GM19238 (cell line): ENCODE measurements at regions not wholly inside any gene's neighbourhood (a gene's known extent, or its start where the extent isn't known, plus 50 kb on each side); places are given as distances from the start of the nearest gene placed in this dataset.
A peak's percentile ranks its signal among the peaks of the same experiment; 100 is the strongest.
"Not testable (repeated sequence)": the region's sequence is repeated elsewhere in the genome, so short reads cannot be mapped to it uniquely, and the experiment has no call there.

Source experiments
- DNase-seq: peaks from one replicate; pipeline ENCODE4 v3.0.0; 2011; ENCODE audit warnings: low spot score; ENCODE audit not compliant: insufficient read length

- not testable (repeated sequence) for DNase-seq
These were observed 874.7 kb downstream of the PLA2G4A start for GRCh38 chr1:187703138-187704130.

GRCh38 chr1:187714470-187714869 is 885.7 kb downstream of the PLA2G4A start:
- no peak for DNase-seq

- no peak for DNase-seq
These were observed 886.7 kb downstream of the PLA2G4A start for GRCh38 chr1:187715483-187715882.

- no peak for DNase-seq
These were observed 887.4 kb downstream of the PLA2G4A start for GRCh38 chr1:187716160-187716559.

GRCh38 chr1:187718527-187718926 is 889.8 kb downstream of the PLA2G4A start:
- DNase-seq: no peak

- no peak for DNase-seq
These were observed 892.5 kb downstream of the PLA2G4A start for GRCh38 chr1:187721216-187721615.

- no peak for DNase-seq
These were observed 896.5 kb downstream of the PLA2G4A start for GRCh38 chr1:187725216-187725615.

- DNase-seq: no peak
These were observed 904.5 kb downstream of the PLA2G4A start for GRCh38 chr1:187733232-187733631.

GRCh38 chr1:187734427-187734826 is 905.7 kb downstream of the PLA2G4A start:
- no peak for DNase-seq

- peak; percentile 0 for DNase-seq
These were observed 915.9 kb downstream of the PLA2G4A start for GRCh38 chr1:187744665-187745064.

GRCh38 chr1:187755536-187755935 is 926.8 kb downstream of the PLA2G4A start:
- DNase-seq: no peak

GRCh38 chr1:187756684-187757083 is 927.9 kb downstream of the PLA2G4A start:
- DNase-seq: not testable (repeated sequence)

GRCh38 chr1:187759825-187760333 is 931.1 kb downstream of the PLA2G4A start:
- DNase-seq: no peak

GRCh38 chr1:187762118-187762517 is 933.4 kb downstream of the PLA2G4A start:
- no peak for DNase-seq

GRCh38 chr1:187763465-187763864 is 934.7 kb downstream of the PLA2G4A start:
- DNase-seq: no peak

GRCh38 chr1:187763976-187764375 is 935.2 kb downstream of the PLA2G4A start:
- no peak for DNase-seq

GRCh38 chr1:187771396-187771795 is 942.6 kb downstream of the PLA2G4A start:
- no peak for DNase-seq

- no peak for DNase-seq
These were observed 944.4 kb downstream of the PLA2G4A start for GRCh38 chr1:187773168-187773567.

- DNase-seq: no peak
These were observed 959.0 kb downstream of the PLA2G4A start for GRCh38 chr1:187787736-187788135.

GRCh38 chr1:187788718-187789117 is 960.0 kb downstream of the PLA2G4A start:
- DNase-seq: no peak

- DNase-seq: no peak
These were observed 962.0 kb downstream of the PLA2G4A start for GRCh38 chr1:187790724-187791123.

- no peak for DNase-seq
These were observed 965.8 kb downstream of the PLA2G4A start for GRCh38 chr1:187794561-187794960.

- no peak for DNase-seq
These were observed 980.8 kb downstream of the PLA2G4A start for GRCh38 chr1:187809549-187809948.
